Urinary bladder (tissue), 3 donors: ENCODE measurements at regions not wholly inside any gene's neighbourhood (a gene's known extent, or its start where the extent isn't known, plus 50 kb on each side); places are given as distances from the start of the nearest gene placed in this dataset.
"Not testable (repeated sequence)": the region's sequence is repeated elsewhere in the genome, so short reads cannot be mapped to it uniquely, and the experiment has no call there.

ENCODE experiments used
- DNase-seq: peaks from one replicate; pipeline ENCODE4 v3.0.0-alpha.2; 2015; ENCODE audit errors: extremely low spot score
- H3K27ac ChIP-seq: one replicate; pipeline ENCODE4 v1.5.1; 2013; ENCODE audit warnings: low read depth, mild to moderate bottlenecking, moderate library complexity
- H3K36me3 ChIP-seq: one replicate; pipeline ENCODE4 v1.6.1; 2013; ENCODE audit warnings: mild to moderate bottlenecking, moderate library complexity; ENCODE audit not compliant: insufficient read depth
- H3K4me1 ChIP-seq: one replicate; pipeline ENCODE4 v1.6.1; 2013; ENCODE audit warnings: mild to moderate bottlenecking, moderate library complexity; ENCODE audit not compliant: insufficient read depth
- H3K4me3 ChIP-seq: one replicate; pipeline ENCODE4 v1.5.1; 2013; ENCODE audit warnings: low read depth, low read length
- WGBS: extraction: QIAGEN DNeasy Blood & Tissue Kit; methylation state at CpG from one replicate; pipeline ENCODE4 v1.1.7; 2013; 5-methylcytosine and 5-hydroxymethylcytosine counted together
- donor health status: healthy with polysubstance abuse.
- donor health status: healthy.

- H3K36me3 ChIP-seq: no peaks in the 10 kb centered on the region
- no peaks in the 10 kb centered on the region for H3K4me1 ChIP-seq
- DNase-seq: peak; percentile 50
- 24% methylated on average over 1 of the region's 1 CpG for WGBS
- H3K4me3 ChIP-seq: no peak overlapping the region
- no peak overlapping the region for H3K27ac ChIP-seq
Observed at GRCh38 chr1:208332774-208333126, 88.6 kb upstream of the PLXNA2 start.

GRCh38 chr1:208333676-208334075 lies 89.5 kb upstream of the PLXNA2 start:
- Histone ChIP-seq H3K4me1 (no peaks in the 10 kb centered on the region), H3K27ac (no peak overlapping the region), H3K4me3 (no peak overlapping the region), H3K36me3 (no peaks in the 10 kb centered on the region)
- 94% methylated on average over 2 of the region's 2 CpGs for WGBS
- DNase-seq: no peak

GRCh38 chr1:208335371-208336136 lies 91.4 kb upstream of the PLXNA2 start:
- Histone ChIP-seq H3K4me1 (no peaks in the 10 kb centered on the region), H3K27ac (no peak overlapping the region), H3K4me3 (no peak overlapping the region), H3K36me3 (no peaks in the 10 kb centered on the region)
- 87% methylated on average over 9 of the region's 9 CpGs for WGBS
- no peak for DNase-seq

GRCh38 chr1:208336137-208336518 lies 91.9 kb upstream of the PLXNA2 start:
- DNase-seq: no peak
- no peak overlapping the region for H3K4me3 ChIP-seq
- 89% methylated on average over 6 of the region's 6 CpGs for WGBS
- H3K4me1 ChIP-seq: no peaks in the 10 kb centered on the region
- H3K27ac ChIP-seq: no peak overlapping the region
- H3K36me3 ChIP-seq: no peaks in the 10 kb centered on the region

DNA sequence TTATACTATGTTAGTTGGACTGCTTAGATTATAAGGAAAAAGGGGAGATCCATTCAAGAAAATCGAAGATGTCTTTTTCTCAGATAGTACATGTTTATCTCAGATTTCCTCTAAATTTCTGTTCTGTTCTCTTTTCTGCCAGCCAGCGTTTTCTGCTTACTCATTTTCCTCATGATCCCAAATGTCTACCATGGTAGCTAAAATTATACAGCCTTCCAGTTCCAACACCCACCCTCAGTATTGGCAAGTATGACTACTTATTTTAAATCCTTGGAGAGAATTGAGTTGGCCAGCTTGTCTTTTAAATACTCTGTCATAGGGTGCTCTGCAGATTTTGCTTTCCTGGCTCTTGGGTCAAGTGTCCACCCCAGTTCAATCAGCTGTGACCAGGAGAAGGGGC lies 95.7 kb upstream of the PLXNA2 start:
- DNase-seq: no peak
- Histone ChIP-seq H3K4me1 (no peaks in the 10 kb centered on the region), H3K36me3 (no peaks in the 10 kb centered on the region), H3K27ac (no peak overlapping the region), H3K4me3 (no peak overlapping the region)
- 71% methylated on average over 2 of the region's 2 CpGs for WGBS

GRCh38 chr1:208343226-208343625 lies 99.0 kb upstream of the PLXNA2 start:
- no peak for DNase-seq
- H3K36me3 ChIP-seq: no peaks in the 10 kb centered on the region
- no peak overlapping the region for H3K4me3 ChIP-seq
- WGBS: 91% methylated on average over 4 of the region's 4 CpGs
- H3K4me1 ChIP-seq: no peaks in the 10 kb centered on the region
- no peak overlapping the region for H3K27ac ChIP-seq

DNA sequence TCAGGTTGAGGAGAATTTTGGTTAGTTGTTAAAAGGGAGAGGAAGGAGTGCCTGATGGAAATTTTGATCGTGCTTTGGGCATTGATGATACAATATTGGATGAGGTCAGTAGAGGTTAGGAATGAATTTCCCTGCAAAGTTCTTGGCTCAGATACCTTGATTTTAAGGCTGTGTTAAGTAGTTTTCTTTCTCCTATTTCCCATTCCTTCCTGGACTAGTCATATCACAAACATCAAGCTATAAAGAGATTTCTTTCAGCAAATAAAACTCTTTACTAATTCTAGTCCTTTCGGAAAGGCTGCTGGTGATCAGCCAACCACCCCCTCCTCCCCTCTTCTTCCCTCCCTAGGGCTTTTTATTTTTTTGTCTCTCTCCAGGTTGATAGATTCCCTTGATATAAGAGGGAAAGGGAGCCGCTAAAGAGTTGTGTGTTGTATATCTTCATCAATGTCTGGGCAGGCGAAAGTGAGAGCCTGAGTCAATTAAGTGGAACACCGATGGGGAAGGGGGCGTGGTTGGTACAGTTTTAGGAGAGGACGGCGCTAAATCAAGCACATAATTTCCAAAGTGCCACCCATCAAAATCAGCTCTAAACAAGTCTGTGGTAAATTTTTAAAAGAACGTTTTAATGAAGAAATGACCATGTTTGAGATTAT lies 100.1 kb upstream of the PLXNA2 start:
- DNase-seq: no peak
- H3K4me3 ChIP-seq: no peak overlapping the region
- 62% methylated on average over 9 of the region's 9 CpGs for WGBS
- H3K4me1 ChIP-seq: no peaks in the 10 kb centered on the region
- H3K36me3 ChIP-seq: no peaks in the 10 kb centered on the region
- H3K27ac ChIP-seq: no peak overlapping the region

GRCh38 chr1:208347191-208347590 lies 103.0 kb upstream of the PLXNA2 start:
- H3K27ac ChIP-seq: no peak overlapping the region
- H3K4me3 ChIP-seq: no peak overlapping the region
- no peak for DNase-seq
- no peaks in the 10 kb centered on the region for H3K36me3 ChIP-seq
- 64% methylated on average over 5 of the region's 5 CpGs for WGBS
- H3K4me1 ChIP-seq: no peaks in the 10 kb centered on the region

- Histone ChIP-seq H3K4me3 (no peak overlapping the region), H3K27ac (no peak overlapping the region), H3K36me3 (no peaks in the 10 kb centered on the region), H3K4me1 (no peaks in the 10 kb centered on the region)
- DNase-seq: no peak
- WGBS: 87% methylated on average over 13 of the region's 13 CpGs
Observed at GRCh38 chr1:208349694-208350330, 105.6 kb upstream of the PLXNA2 start.

DNA sequence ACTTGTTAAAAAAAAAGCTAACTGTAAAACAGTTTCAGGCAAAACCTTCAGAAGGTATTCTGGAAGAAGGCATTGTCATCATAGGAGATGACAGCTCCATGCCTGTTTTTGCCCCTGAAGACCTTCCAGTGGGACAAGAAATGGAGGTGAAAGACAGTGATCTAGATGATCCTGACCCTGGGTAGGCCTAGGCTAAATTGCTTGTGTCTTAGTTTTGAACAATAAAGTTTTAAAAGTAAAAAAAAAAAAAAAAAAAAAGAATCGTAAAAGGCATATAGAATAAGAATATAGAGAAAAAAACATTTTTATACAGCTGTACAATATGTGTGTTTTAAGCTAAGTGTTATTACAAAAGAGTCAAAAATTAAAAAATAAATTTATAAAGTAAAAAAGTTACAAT lies 106.6 kb upstream of the PLXNA2 start:
- 92% methylated on average over 1 of the region's 1 CpG for WGBS
- Histone ChIP-seq H3K4me1 (no peaks in the 10 kb centered on the region), H3K36me3 (no peaks in the 10 kb centered on the region), H3K4me3 (no peak overlapping the region), H3K27ac (no peak overlapping the region)
- DNase-seq: no peak

- Histone ChIP-seq H3K27ac (no peak overlapping the region), H3K4me1 (no peaks in the 10 kb centered on the region), H3K4me3 (no peak overlapping the region), H3K36me3 (no peaks in the 10 kb centered on the region)
- 89% methylated on average over 8 of the region's 8 CpGs for WGBS
- DNase-seq: no peak
Observed at GRCh38 chr1:208351838-208352237, 107.7 kb upstream of the PLXNA2 start.

DNA sequence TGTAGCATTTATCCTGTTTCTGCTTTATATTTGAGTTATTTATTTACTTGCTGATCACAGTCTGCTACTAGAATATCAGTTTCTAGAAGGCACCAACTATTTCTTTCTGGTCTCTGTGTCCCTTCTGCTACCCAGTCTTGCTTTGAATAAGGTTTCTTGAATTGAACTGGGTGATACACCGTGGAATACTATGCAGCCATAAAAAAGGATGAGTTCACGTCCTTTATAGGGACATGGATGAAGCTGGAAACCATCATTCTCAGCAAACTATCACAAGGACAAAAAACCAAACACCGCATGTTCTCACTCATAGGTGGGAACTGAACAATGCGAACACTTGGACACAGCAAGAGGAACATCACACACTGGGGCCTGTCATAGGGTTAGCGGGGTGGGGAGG lies 109.6 kb upstream of the PLXNA2 start:
- DNase-seq, H3K4me1 ChIP-seq, H3K4me3 ChIP-seq, H3K36me3 ChIP-seq, H3K27ac ChIP-seq: not testable (repeated sequence)
- WGBS: 97% methylated on average over 5 of the region's 5 CpGs

- Histone ChIP-seq H3K36me3 (no peaks in the 10 kb centered on the region), H3K4me1 (no peaks in the 10 kb centered on the region), H3K27ac (no peak overlapping the region), H3K4me3 (no peak overlapping the region)
- DNase-seq: no peak
- 59% methylated on average over 8 of the region's 8 CpGs for WGBS
Observed at GRCh38 chr1:208357644-208358507, 113.7 kb upstream of the PLXNA2 start.
